Right atrium auricular region (tissue), 2 donors: ENCODE measurements at regions not wholly inside any gene's neighbourhood (a gene's known extent, or its start where the extent isn't known, plus 50 kb on each side); places are given as distances from the start of the nearest gene placed in this dataset.

Source experiments
- DNase-seq: peaks from one replicate; pipeline ENCODE4 v3.0.0-alpha.2; 2019; ENCODE audit warnings: low spot score
- H3K27ac ChIP-seq, 2 donors: fragments of 200-600 bp; sonication (generic); 1 replicate in 1 of 2; 2 replicates in 1 of 2; pipeline ENCODE4 v1.5.1; 2016 to 2019
- H3K27me3 ChIP-seq, 2 donors: fragments of 200-600 bp; sonication (generic); one replicate each; pipeline versions ENCODE4 v1.5.1 to v1.6.0; 2017 to 2019
- H3K36me3 ChIP-seq: fragments of 200-600 bp; sonication (generic); one replicate; pipeline ENCODE4 v1.5.1; 2016
- H3K4me1 ChIP-seq, 2 donors: fragments of 200-600 bp; sonication (generic); one replicate each; pipeline versions ENCODE4 v1.5.1 to v1.6.0; 2017 to 2019
- H3K4me3 ChIP-seq, 2 donors: fragments of 200-600 bp; sonication (generic); 1 replicate in 1 of 2; 2 replicates in 1 of 2; pipeline ENCODE4 v1.5.1; 2017 to 2019; ENCODE audit warnings: mild to moderate bottlenecking in 1 of 2, moderate library complexity in 1 of 2
- H3K9me3 ChIP-seq, 2 donors: fragments of 200-600 bp; sonication (generic); one replicate each; pipeline ENCODE4 v1.5.1; 2019
- CTCF ChIP-seq, 2 donors: fragments of 200-600 bp; sonication (generic); IDR thresholded peaks; one replicate each; pipeline ENCODE4 v1.5.1; 2019; ENCODE audit warnings: antibody characterized with exemption in 2 of 2

GRCh38 chrX:42975906-42976305, 197.9 kb upstream of the PPP1R2C start:
- no peaks in the 10 kb centered on the region for H3K36me3 ChIP-seq
- no peak overlapping the region for H3K4me3 ChIP-seq
- no peak for TF ChIP-seq CTCF (IDR thresholded peaks at IDR 0.05)
- H3K27me3 ChIP-seq = no peaks in the 10 kb centered on the region
- no peaks in the 10 kb centered on the region for H3K9me3 ChIP-seq
- no peak overlapping the region for H3K27ac ChIP-seq
- no peak for DNase-seq
- H3K4me1 ChIP-seq = no peaks in the 10 kb centered on the region

GRCh38 chrX:42976746-42977366, 198.9 kb upstream of the PPP1R2C start:
- Histone ChIP-seq H3K27ac (no peak overlapping the region), H3K27me3 (no peaks in the 10 kb centered on the region), H3K9me3 (no peaks in the 10 kb centered on the region), H3K4me3 (no peak overlapping the region), H3K4me1 (no peaks in the 10 kb centered on the region), H3K36me3 (no peaks in the 10 kb centered on the region)
- no peak for DNase-seq
- no peak for TF ChIP-seq CTCF (IDR thresholded peaks at IDR 0.05)

- DNase-seq = no peak
- Histone ChIP-seq H3K4me1 (no peaks in the 10 kb centered on the region), H3K36me3 (no peaks in the 10 kb centered on the region), H3K4me3 (no peak overlapping the region), H3K9me3 (no peaks in the 10 kb centered on the region), H3K27ac (no peak overlapping the region), H3K27me3 (no peaks in the 10 kb centered on the region)
- TF ChIP-seq CTCF (IDR thresholded peaks at IDR 0.05) = no peak
These were observed 200.9 kb upstream of the PPP1R2C start for GRCh38 chrX:42978655-42979379.

GRCh38 chrX:42988700-42989099, 210.7 kb upstream of the PPP1R2C start:
- no peaks in the 10 kb centered on the region for H3K4me1 ChIP-seq
- H3K27me3 ChIP-seq = no peaks in the 10 kb centered on the region
- no peak for DNase-seq
- H3K27ac ChIP-seq = no peak overlapping the region
- no peak for TF ChIP-seq CTCF (IDR thresholded peaks at IDR 0.05)
- no peaks in the 10 kb centered on the region for H3K36me3 ChIP-seq
- H3K9me3 ChIP-seq = no peaks in the 10 kb centered on the region
- no peak overlapping the region for H3K4me3 ChIP-seq

DNA sequence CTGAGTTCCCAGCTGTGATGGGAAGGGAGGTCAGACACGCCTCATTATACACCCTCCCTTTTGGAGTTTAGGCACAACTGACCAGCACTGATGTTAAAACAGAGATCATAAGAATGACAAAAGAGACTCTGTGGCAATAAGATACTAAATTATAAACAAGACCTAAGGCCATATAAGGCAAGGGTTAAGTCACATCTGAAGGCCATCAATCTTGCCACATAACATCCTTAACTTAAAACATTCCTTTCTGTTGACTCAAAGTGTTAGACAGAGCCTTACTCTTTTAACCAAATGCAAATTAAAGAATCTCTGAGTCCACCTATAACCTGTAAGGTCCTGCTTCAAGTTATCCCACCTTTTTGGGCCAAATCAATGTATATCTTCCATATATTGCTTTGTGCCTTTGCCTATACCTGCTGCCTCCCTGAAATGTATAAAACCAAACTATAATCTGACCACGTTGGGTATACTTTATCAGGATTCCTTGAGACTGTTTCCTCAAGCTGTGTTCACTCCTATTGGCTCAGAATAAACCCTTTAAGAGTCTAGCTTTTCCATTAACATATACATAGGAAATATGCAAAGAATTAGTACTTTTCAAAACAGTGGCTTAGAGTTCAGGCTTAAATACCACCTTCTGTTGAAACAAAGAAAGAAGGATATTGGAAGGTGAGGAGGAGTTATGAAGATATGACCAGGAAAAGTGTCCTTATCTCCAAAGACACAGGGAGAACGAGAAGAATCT, 214.4 kb upstream of the PPP1R2C start:
- H3K27ac ChIP-seq = no peak overlapping the region
- H3K4me1 ChIP-seq = no peaks in the 10 kb centered on the region
- H3K9me3 ChIP-seq = no peaks in the 10 kb centered on the region
- no peaks in the 10 kb centered on the region for H3K36me3 ChIP-seq
- DNase-seq = no peak
- H3K27me3 ChIP-seq = no peaks in the 10 kb centered on the region
- no peak overlapping the region for H3K4me3 ChIP-seq
- no peak for TF ChIP-seq CTCF (IDR thresholded peaks at IDR 0.05)
